ENCODE measurements at regions not wholly inside any gene's neighbourhood (a gene's known extent, or its start where the extent isn't known, plus 50 kb on each side); places are given as distances from the start of the nearest gene placed in this dataset.

- TF ChIP-seq GABPA (IDR thresholded peaks at IDR 0.05; ENCODE audit: low read depth), result no peak
- no peak for TF ChIP-seq POLR2AphosphoS5 (IDR thresholded peaks at IDR 0.05; ENCODE audit: low read depth)
- DNase-seq (ENCODE audit: low read depth in 1 of 2, low spot score in 1 of 2), result no peak
- no peak overlapping the region for H3K27ac ChIP-seq (replicated peaks)
- no peaks in the 10 kb centered on the region for H3K27me3 ChIP-seq (ENCODE audit: insufficient read depth, poor library complexity, severe bottlenecking)
- H3K4me3 ChIP-seq (replicated peaks; ENCODE audit: insufficient read depth, low read length), result no peak overlapping the region
These were observed 77.5 kb upstream of the ASB18 start for GRCh38 chr2:236341721-236342120.

GRCh38 chr2:236342507-236342906 is 78.3 kb upstream of the ASB18 start:
- Histone ChIP-seq H3K27ac (replicated peaks) (no peak overlapping the region), H3K27me3 (ENCODE audit: insufficient read depth, poor library complexity, severe bottlenecking) (no peaks in the 10 kb centered on the region), H3K4me3 (replicated peaks; ENCODE audit: insufficient read depth, low read length) (no peak overlapping the region)
- no peak for DNase-seq (ENCODE audit: low read depth in 1 of 2, low spot score in 1 of 2)
- TF ChIP-seq GABPA (IDR thresholded peaks at IDR 0.05; ENCODE audit: low read depth) (no peak), SPI1 (IDR thresholded peaks at IDR 0.05; ENCODE audit: borderline replicate concordance, low read depth) (no peak), POLR2AphosphoS5 (IDR thresholded peaks at IDR 0.05; ENCODE audit: low read depth) (no peak)
- TF ChIP-seq, protein P1, sequence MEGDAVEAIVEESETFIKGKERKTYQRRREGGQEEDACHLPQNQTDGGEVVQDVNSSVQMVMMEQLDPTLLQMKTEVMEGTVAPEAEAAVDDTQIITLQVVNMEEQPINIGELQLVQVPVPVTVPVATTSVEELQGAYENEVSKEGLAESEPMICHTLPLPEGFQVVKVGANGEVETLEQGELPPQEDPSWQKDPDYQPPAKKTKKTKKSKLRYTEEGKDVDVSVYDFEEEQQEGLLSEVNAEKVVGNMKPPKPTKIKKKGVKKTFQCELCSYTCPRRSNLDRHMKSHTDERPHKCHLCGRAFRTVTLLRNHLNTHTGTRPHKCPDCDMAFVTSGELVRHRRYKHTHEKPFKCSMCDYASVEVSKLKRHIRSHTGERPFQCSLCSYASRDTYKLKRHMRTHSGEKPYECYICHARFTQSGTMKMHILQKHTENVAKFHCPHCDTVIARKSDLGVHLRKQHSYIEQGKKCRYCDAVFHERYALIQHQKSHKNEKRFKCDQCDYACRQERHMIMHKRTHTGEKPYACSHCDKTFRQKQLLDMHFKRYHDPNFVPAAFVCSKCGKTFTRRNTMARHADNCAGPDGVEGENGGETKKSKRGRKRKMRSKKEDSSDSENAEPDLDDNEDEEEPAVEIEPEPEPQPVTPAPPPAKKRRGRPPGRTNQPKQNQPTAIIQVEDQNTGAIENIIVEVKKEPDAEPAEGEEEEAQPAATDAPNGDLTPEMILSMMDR (IDR thresholded peaks at IDR 0.05; ENCODE audit: insufficient read depth, low read length), result no peak
- TF ChIP-seq, protein P2, sequence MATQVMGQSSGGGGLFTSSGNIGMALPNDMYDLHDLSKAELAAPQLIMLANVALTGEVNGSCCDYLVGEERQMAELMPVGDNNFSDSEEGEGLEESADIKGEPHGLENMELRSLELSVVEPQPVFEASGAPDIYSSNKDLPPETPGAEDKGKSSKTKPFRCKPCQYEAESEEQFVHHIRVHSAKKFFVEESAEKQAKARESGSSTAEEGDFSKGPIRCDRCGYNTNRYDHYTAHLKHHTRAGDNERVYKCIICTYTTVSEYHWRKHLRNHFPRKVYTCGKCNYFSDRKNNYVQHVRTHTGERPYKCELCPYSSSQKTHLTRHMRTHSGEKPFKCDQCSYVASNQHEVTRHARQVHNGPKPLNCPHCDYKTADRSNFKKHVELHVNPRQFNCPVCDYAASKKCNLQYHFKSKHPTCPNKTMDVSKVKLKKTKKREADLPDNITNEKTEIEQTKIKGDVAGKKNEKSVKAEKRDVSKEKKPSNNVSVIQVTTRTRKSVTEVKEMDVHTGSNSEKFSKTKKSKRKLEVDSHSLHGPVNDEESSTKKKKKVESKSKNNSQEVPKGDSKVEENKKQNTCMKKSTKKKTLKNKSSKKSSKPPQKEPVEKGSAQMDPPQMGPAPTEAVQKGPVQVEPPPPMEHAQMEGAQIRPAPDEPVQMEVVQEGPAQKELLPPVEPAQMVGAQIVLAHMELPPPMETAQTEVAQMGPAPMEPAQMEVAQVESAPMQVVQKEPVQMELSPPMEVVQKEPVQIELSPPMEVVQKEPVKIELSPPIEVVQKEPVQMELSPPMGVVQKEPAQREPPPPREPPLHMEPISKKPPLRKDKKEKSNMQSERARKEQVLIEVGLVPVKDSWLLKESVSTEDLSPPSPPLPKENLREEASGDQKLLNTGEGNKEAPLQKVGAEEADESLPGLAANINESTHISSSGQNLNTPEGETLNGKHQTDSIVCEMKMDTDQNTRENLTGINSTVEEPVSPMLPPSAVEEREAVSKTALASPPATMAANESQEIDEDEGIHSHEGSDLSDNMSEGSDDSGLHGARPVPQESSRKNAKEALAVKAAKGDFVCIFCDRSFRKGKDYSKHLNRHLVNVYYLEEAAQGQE (IDR thresholded peaks at IDR 0.05; ENCODE audit: insufficient replicate concordance, low read depth), result no peak

DNA sequence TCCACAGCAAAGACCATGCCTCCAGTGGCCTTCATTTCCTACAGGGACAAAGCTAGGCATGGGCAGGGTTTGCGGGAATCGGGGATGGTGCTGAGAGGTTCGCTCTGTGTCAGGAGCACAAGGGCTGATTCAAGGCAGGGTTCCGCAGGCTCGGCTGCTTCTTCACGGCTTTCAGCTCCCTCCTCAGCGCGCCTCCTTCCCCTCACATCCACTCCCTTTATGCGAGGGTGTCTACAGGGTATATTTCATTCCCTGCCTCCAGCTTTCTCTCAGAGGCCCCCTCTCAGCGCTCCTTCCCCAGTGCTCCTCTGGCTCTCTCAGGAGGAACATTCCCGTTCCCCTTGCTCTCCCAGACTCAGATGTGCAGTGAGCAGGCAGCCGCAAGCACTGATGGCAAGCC is 78.7 kb upstream of the ASB18 start:
- TF ChIP-seq POLR2AphosphoS5 (IDR thresholded peaks at IDR 0.05; ENCODE audit: low read depth) (no peak), GABPA (IDR thresholded peaks at IDR 0.05; ENCODE audit: low read depth) (no peak), SPI1 (IDR thresholded peaks at IDR 0.05; ENCODE audit: borderline replicate concordance, low read depth) (no peak)
- TF ChIP-seq, protein P2 (IDR thresholded peaks at IDR 0.05; ENCODE audit: insufficient replicate concordance, low read depth), result no peak
- TF ChIP-seq, protein P1 (IDR thresholded peaks at IDR 0.05; ENCODE audit: insufficient read depth, low read length), result no peak
- Histone ChIP-seq H3K4me3 (replicated peaks; ENCODE audit: insufficient read depth, low read length) (no peak overlapping the region), H3K27me3 (ENCODE audit: insufficient read depth, poor library complexity, severe bottlenecking) (no peaks in the 10 kb centered on the region), H3K27ac (replicated peaks) (no peak overlapping the region)
- no peak for DNase-seq (ENCODE audit: low read depth in 1 of 2, low spot score in 1 of 2)

- no peak overlapping the region for H3K4me3 ChIP-seq (replicated peaks; ENCODE audit: insufficient read depth, low read length)
- DNase-seq (ENCODE audit: low read depth in 1 of 2, low spot score in 1 of 2), result peak; percentile 37 to 49
- H3K27me3 ChIP-seq (ENCODE audit: insufficient read depth, poor library complexity, severe bottlenecking), result no peaks in the 10 kb centered on the region
- H3K27ac ChIP-seq (replicated peaks), result no peak overlapping the region
- TF ChIP-seq, protein P1 (IDR thresholded peaks at IDR 0.05; ENCODE audit: insufficient read depth, low read length), result peak; percentile 81
- TF ChIP-seq GABPA (IDR thresholded peaks at IDR 0.05; ENCODE audit: low read depth), result no peak
These were observed 79.4 kb upstream of the ASB18 start for GRCh38 chr2:236343400-236344161.

Data from HL-60 (cell line).